ENCODE measurements at regions not wholly inside any gene's neighbourhood (a gene's known extent, or its start where the extent isn't known, plus 50 kb on each side); places are given as distances from the start of the nearest gene placed in this dataset.

GRCh38 chr12:81896771-81897170 is 137.6 kb upstream of the PPFIA2 start:
- DNase-seq (ENCODE audit: low read depth) = peak; percentile 7
- TF ChIP-seq CTCF (conservative IDR thresholded peaks at IDR 0.05; ENCODE audit: control insufficient read depth, insufficient read depth, low read depth, low read length) = no peak
- H3K4me3 ChIP-seq (ENCODE audit: control insufficient read depth, low read depth, low read length) = no peak overlapping the region

- no peak for DNase-seq (ENCODE audit: low read depth)
- no peak for TF ChIP-seq CTCF (conservative IDR thresholded peaks at IDR 0.05; ENCODE audit: control insufficient read depth, insufficient read depth, low read depth, low read length)
- no peak overlapping the region for H3K4me3 ChIP-seq (ENCODE audit: control insufficient read depth, low read depth, low read length)
These were observed 129.8 kb upstream of the PPFIA2 start for GRCh38 chr12:81888961-81889360.

GRCh38 chr12:81888106-81888740 is 129.1 kb upstream of the PPFIA2 start:
- DNase-seq (ENCODE audit: low read depth) = no peak
- no peak overlapping the region for H3K4me3 ChIP-seq (ENCODE audit: control insufficient read depth, low read depth, low read length)
- TF ChIP-seq CTCF (conservative IDR thresholded peaks at IDR 0.05; ENCODE audit: control insufficient read depth, insufficient read depth, low read depth, low read length) = no peak

GRCh38 chr12:81874586-81874985 is 115.4 kb upstream of the PPFIA2 start:
- DNase-seq (ENCODE audit: low read depth) = peak; percentile 15
- TF ChIP-seq CTCF (conservative IDR thresholded peaks at IDR 0.05; ENCODE audit: control insufficient read depth, insufficient read depth, low read depth, low read length) = no peak
- no peak overlapping the region for H3K4me3 ChIP-seq (ENCODE audit: control insufficient read depth, low read depth, low read length)

GRCh38 chr12:81874166-81874565 is 115.0 kb upstream of the PPFIA2 start:
- no peak for DNase-seq (ENCODE audit: low read depth)
- no peak for TF ChIP-seq CTCF (conservative IDR thresholded peaks at IDR 0.05; ENCODE audit: control insufficient read depth, insufficient read depth, low read depth, low read length)
- no peak overlapping the region for H3K4me3 ChIP-seq (ENCODE audit: control insufficient read depth, low read depth, low read length)

- TF ChIP-seq CTCF (conservative IDR thresholded peaks at IDR 0.05; ENCODE audit: control insufficient read depth, insufficient read depth, low read depth, low read length) = no peak
- H3K4me3 ChIP-seq (ENCODE audit: control insufficient read depth, low read depth, low read length) = no peak overlapping the region
- DNase-seq (ENCODE audit: low read depth) = no peak
These were observed 113.2 kb upstream of the PPFIA2 start for GRCh38 chr12:81872400-81872799.

- no peak for TF ChIP-seq CTCF (conservative IDR thresholded peaks at IDR 0.05; ENCODE audit: control insufficient read depth, insufficient read depth, low read depth, low read length)
- no peak for DNase-seq (ENCODE audit: low read depth)
- H3K4me3 ChIP-seq (ENCODE audit: control insufficient read depth, low read depth, low read length) = no peak overlapping the region
These were observed 106.9 kb upstream of the PPFIA2 start for GRCh38 chr12:81866081-81866480.
